ENCODE measurements at regions not wholly inside any gene's neighbourhood (a gene's known extent, or its start where the extent isn't known, plus 50 kb on each side); places are given as distances from the start of the nearest gene placed in this dataset.

- Histone ChIP-seq H4K20me1 (ENCODE audit: insufficient read depth, low read length, poor library complexity, severe bottlenecking) (no peaks in the 10 kb centered on the region), H3K4me3 (ENCODE audit: low read length, poor library complexity, severe bottlenecking) (no peak overlapping the region), H3K9me2 (replicated peaks; ENCODE audit: low read depth, low read length) (no peaks in the 10 kb centered on the region), H3K4me1 (ENCODE audit: insufficient read depth, low read length, poor library complexity, severe bottlenecking) (no peaks in the 10 kb centered on the region), H3K9me3 (ENCODE audit: insufficient read depth, low read depth, low read length) (no peaks in the 10 kb centered on the region; the same call in 1 of the 2 replicates), H3K27me3 (ENCODE audit: insufficient read depth, low read length, poor library complexity, severe bottlenecking) (no peaks in the 10 kb centered on the region), H3K9ac (ENCODE audit: low read depth, low read length, poor library complexity, severe bottlenecking) (no peak overlapping the region), H2AFZ (ENCODE audit: low read length) (no peak overlapping the region), H3K4me2 (ENCODE audit: low read depth, low read length, poor library complexity, severe bottlenecking) (no peak overlapping the region), H3K79me2 (ENCODE audit: insufficient read depth, low read length) (no peaks in the 10 kb centered on the region), H3K36me3 (ENCODE audit: insufficient read depth, low read length) (no peaks in the 10 kb centered on the region), H3F3A (ENCODE audit: low read depth) (no peaks in the 10 kb centered on the region)
- TF ChIP-seq EZH2phosphoT487 (IDR thresholded peaks at IDR 0.05; ENCODE audit: borderline replicate concordance) (no peak), CTCF (conservative IDR thresholded peaks at IDR 0.05; ENCODE audit: low read length) (no peak)
Measured at GRCh38 chr10:125265579-125265955, 105.2 kb upstream of the CTBP2 start.

GRCh38 chr10:125264757-125265578 is 104.6 kb upstream of the CTBP2 start:
- Histone ChIP-seq H3K9me2 (replicated peaks; ENCODE audit: low read depth, low read length) (no peaks in the 10 kb centered on the region), H3K36me3 (ENCODE audit: insufficient read depth, low read length) (no peaks in the 10 kb centered on the region), H3K9ac (ENCODE audit: low read depth, low read length, poor library complexity, severe bottlenecking) (no peak overlapping the region), H3K4me2 (ENCODE audit: low read depth, low read length, poor library complexity, severe bottlenecking) (no peak overlapping the region), H3K4me3 (ENCODE audit: low read length, poor library complexity, severe bottlenecking) (no peak overlapping the region), H3K9me3 (ENCODE audit: insufficient read depth, low read depth, low read length) (no peaks in the 10 kb centered on the region; the same call in 1 of the 2 replicates), H3K79me2 (ENCODE audit: insufficient read depth, low read length) (no peaks in the 10 kb centered on the region), H3K27me3 (ENCODE audit: insufficient read depth, low read length, poor library complexity, severe bottlenecking) (no peaks in the 10 kb centered on the region), H3K4me1 (ENCODE audit: insufficient read depth, low read length, poor library complexity, severe bottlenecking) (no peaks in the 10 kb centered on the region), H2AFZ (ENCODE audit: low read length) (no peak overlapping the region), H4K20me1 (ENCODE audit: insufficient read depth, low read length, poor library complexity, severe bottlenecking) (no peaks in the 10 kb centered on the region), H3F3A (ENCODE audit: low read depth) (no peaks in the 10 kb centered on the region)
- no peak for TF ChIP-seq CTCF (conservative IDR thresholded peaks at IDR 0.05; ENCODE audit: low read length)
- no peak for TF ChIP-seq EZH2phosphoT487 (IDR thresholded peaks at IDR 0.05; ENCODE audit: borderline replicate concordance)

GRCh38 chr10:125264091-125264490 is 103.7 kb upstream of the CTBP2 start:
- Histone ChIP-seq H3K9me3 (ENCODE audit: insufficient read depth, low read depth, low read length) (no peaks in the 10 kb centered on the region; the same call in 1 of the 2 replicates), H3K4me3 (ENCODE audit: low read length, poor library complexity, severe bottlenecking) (no peak overlapping the region), H3K36me3 (ENCODE audit: insufficient read depth, low read length) (no peaks in the 10 kb centered on the region), H3K27me3 (ENCODE audit: insufficient read depth, low read length, poor library complexity, severe bottlenecking) (no peaks in the 10 kb centered on the region), H2AFZ (ENCODE audit: low read length) (no peak overlapping the region), H3K4me2 (ENCODE audit: low read depth, low read length, poor library complexity, severe bottlenecking) (no peak overlapping the region), H4K20me1 (ENCODE audit: insufficient read depth, low read length, poor library complexity, severe bottlenecking) (no peaks in the 10 kb centered on the region), H3K9ac (ENCODE audit: low read depth, low read length, poor library complexity, severe bottlenecking) (no peak overlapping the region), H3K4me1 (ENCODE audit: insufficient read depth, low read length, poor library complexity, severe bottlenecking) (no peaks in the 10 kb centered on the region), H3F3A (ENCODE audit: low read depth) (no peaks in the 10 kb centered on the region), H3K9me2 (replicated peaks; ENCODE audit: low read depth, low read length) (no peaks in the 10 kb centered on the region), H3K79me2 (ENCODE audit: insufficient read depth, low read length) (no peaks in the 10 kb centered on the region)
- TF ChIP-seq CTCF (conservative IDR thresholded peaks at IDR 0.05; ENCODE audit: low read length) (no peak), EZH2phosphoT487 (IDR thresholded peaks at IDR 0.05; ENCODE audit: borderline replicate concordance) (no peak)
